CD4-positive, alpha-beta T cell treated with Interleukin-4 for 4 hours (primary cell): ENCODE measurements at regions not wholly inside any gene's neighbourhood (a gene's known extent, or its start where the extent isn't known, plus 50 kb on each side); places are given as distances from the start of the nearest gene placed in this dataset.
"Not testable (repeated sequence)": the region's sequence is repeated elsewhere in the genome, so short reads cannot be mapped to it uniquely, and the experiment has no call there.

Experiments
- DNase-seq: peaks from one replicate; pipeline ENCODE4 v3.0.0-alpha.2; 2020

GRCh38 chr1:203999618-204000017, 73.3 kb upstream of the SOX13 start:
- no peak for DNase-seq

GRCh38 chr1:204001166-204001901, 71.6 kb upstream of the SOX13 start:
- no peak for DNase-seq

GRCh38 chr1:204002614-204003013, 70.3 kb upstream of the SOX13 start:
- DNase-seq, result no peak

- DNase-seq, result no peak
Observed at GRCh38 chr1:204003536-204003935, 69.4 kb upstream of the SOX13 start.

GRCh38 chr1:204011426-204011825, 61.5 kb upstream of the SOX13 start:
- DNase-seq, result no peak

GRCh38 chr1:204013052-204013451, 59.9 kb upstream of the SOX13 start:
- DNase-seq, result no peak

GRCh38 chr1:204014336-204014735, 58.6 kb upstream of the SOX13 start:
- no peak for DNase-seq

GRCh38 chr1:204014961-204015360, 58.0 kb upstream of the SOX13 start:
- not testable (repeated sequence) for DNase-seq

GRCh38 chr1:204017032-204017431, 55.9 kb upstream of the SOX13 start:
- no peak for DNase-seq

GRCh38 chr1:204018460-204018859, 54.5 kb upstream of the SOX13 start:
- DNase-seq, result no peak
